ENCODE measurements at regions not wholly inside any gene's neighbourhood (a gene's known extent, or its start where the extent isn't known, plus 50 kb on each side); places are given as distances from the start of the nearest gene placed in this dataset.
"Not testable (repeated sequence)": the region's sequence is repeated elsewhere in the genome, so short reads cannot be mapped to it uniquely, and the experiment has no call there.

GRCh38 chr3:81363816-81364215 is 397.6 kb downstream of the GBE1 start:
- DNase-seq (ENCODE audit: low spot score): no peak

GRCh38 chr3:81354119-81354518 is 407.3 kb downstream of the GBE1 start:
- DNase-seq (ENCODE audit: low spot score): peak; percentile 3

- peak; percentile 28 for DNase-seq (ENCODE audit: low spot score)
These were observed 408.6 kb downstream of the GBE1 start for GRCh38 chr3:81352867-81353266.

- DNase-seq (ENCODE audit: low spot score): peak; percentile 19
These were observed 411.6 kb downstream of the GBE1 start for GRCh38 chr3:81349816-81350340.

GRCh38 chr3:81339040-81339845 is 422.2 kb downstream of the GBE1 start:
- peak; percentile 15 for DNase-seq (ENCODE audit: low spot score)

GRCh38 chr3:81336470-81336869 is 425.0 kb downstream of the GBE1 start:
- no peak for DNase-seq (ENCODE audit: low spot score)

- DNase-seq (ENCODE audit: low spot score): not testable (repeated sequence)
These were observed 431.6 kb downstream of the GBE1 start for GRCh38 chr3:81329835-81330234.

GRCh38 chr3:81326245-81326644 is 435.2 kb downstream of the GBE1 start:
- DNase-seq (ENCODE audit: low spot score): no peak

GRCh38 chr3:81320862-81321261 is 440.6 kb downstream of the GBE1 start:
- no peak for DNase-seq (ENCODE audit: low spot score)

- DNase-seq (ENCODE audit: low spot score): no peak
These were observed 446.4 kb downstream of the GBE1 start for GRCh38 chr3:81315030-81315429.

GRCh38 chr3:81311321-81311720 is 450.1 kb downstream of the GBE1 start:
- no peak for DNase-seq (ENCODE audit: low spot score)

GRCh38 chr3:81308306-81308705 is 453.1 kb downstream of the GBE1 start:
- DNase-seq (ENCODE audit: low spot score): no peak

- DNase-seq (ENCODE audit: low spot score): no peak
These were observed 454.2 kb downstream of the GBE1 start for GRCh38 chr3:81307221-81307620.

GRCh38 chr3:81303321-81303720 is 458.1 kb downstream of the GBE1 start:
- DNase-seq (ENCODE audit: low spot score): no peak

GRCh38 chr3:81302045-81302444 is 459.4 kb downstream of the GBE1 start:
- DNase-seq (ENCODE audit: low spot score): peak; percentile 55

GRCh38 chr3:81301230-81301629 is 460.2 kb downstream of the GBE1 start:
- DNase-seq (ENCODE audit: low spot score): no peak

GRCh38 chr3:81300324-81300927 is 461.0 kb downstream of the GBE1 start:
- no peak for DNase-seq (ENCODE audit: low spot score)

GRCh38 chr3:81299481-81299880 is 462.0 kb downstream of the GBE1 start:
- DNase-seq (ENCODE audit: low spot score): no peak

- no peak for DNase-seq (ENCODE audit: low spot score)
These were observed 465.4 kb downstream of the GBE1 start for GRCh38 chr3:81295906-81296577.

GRCh38 chr3:81293156-81293555 is 468.3 kb downstream of the GBE1 start:
- DNase-seq (ENCODE audit: low spot score): no peak

- DNase-seq (ENCODE audit: low spot score): no peak
These were observed 469.9 kb downstream of the GBE1 start for GRCh38 chr3:81291586-81291985.

GRCh38 chr3:81289676-81290075 is 471.8 kb downstream of the GBE1 start:
- no peak for DNase-seq (ENCODE audit: low spot score)

Measured in pons (tissue), 1 donor.